ENCODE measurements at regions not wholly inside any gene's neighbourhood (a gene's known extent, or its start where the extent isn't known, plus 50 kb on each side); places are given as distances from the start of the nearest gene placed in this dataset.

DNA sequence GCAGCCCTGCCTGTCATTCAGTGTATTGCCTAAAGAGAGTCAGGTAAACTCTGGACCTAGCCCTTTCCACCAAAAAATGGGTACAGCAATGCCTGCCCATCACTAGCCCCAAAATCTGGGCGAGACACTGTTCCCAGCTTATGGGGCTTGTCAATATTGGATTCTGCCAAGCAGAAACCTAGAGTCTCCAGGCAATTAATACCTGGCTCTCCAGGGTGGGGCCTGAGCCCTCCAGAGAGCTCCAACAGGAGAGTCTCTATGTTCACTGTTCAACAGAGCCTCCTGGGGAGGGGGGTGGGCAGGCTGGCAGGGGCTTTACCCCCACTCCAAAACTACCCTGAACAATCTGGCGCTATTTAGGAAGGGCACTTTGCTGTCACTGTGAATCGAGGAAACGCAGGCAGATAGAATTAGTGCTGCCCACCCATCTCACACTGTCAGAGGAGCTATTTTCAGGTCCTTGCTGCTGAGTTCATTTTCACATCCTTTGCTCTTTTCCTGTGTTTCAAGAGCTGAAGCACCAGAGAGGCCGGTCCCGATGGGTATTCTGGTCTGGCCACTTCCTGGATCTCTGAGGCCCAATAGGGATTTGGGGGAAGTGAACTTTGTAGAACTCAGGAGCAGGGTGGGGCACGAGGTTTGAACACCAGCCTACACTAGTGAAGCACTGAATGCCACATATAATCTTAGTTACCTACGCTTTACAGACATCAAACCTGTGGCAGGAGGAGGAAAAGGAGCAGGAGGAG lies 121.8 kb downstream of the C5orf15 start:
- Histone ChIP-seq H3K27me3 (replicated peaks) (no peaks in the 10 kb centered on the region), H3K36me3 (replicated peaks) (no peaks in the 10 kb centered on the region), H3K4me3 (ENCODE audit: low read depth, low read length) (no peak overlapping the region), H3K27ac (no peak overlapping the region)
- in situ Hi-C loops (cut with HindIII; ENCODE audit: low pct_ligation_motif_present, low sequenced_read_pairs): no loop called here
- no peak for TF ChIP-seq CTCF (IDR thresholded peaks at IDR 0.05; ENCODE audit: low read depth, low read length, missing control alignments)
- no peak for DNase-seq

- Histone ChIP-seq H3K36me3 (replicated peaks) (no peaks in the 10 kb centered on the region), H3K4me3 (ENCODE audit: low read depth, low read length) (no peak overlapping the region), H3K27ac (no peak overlapping the region), H3K27me3 (replicated peaks) (no peaks in the 10 kb centered on the region)
- TF ChIP-seq CTCF (IDR thresholded peaks at IDR 0.05; ENCODE audit: low read depth, low read length, missing control alignments): no peak
- in situ Hi-C loops (cut with HindIII; ENCODE audit: low pct_ligation_motif_present, low sequenced_read_pairs): no loop called here
- no peak for DNase-seq
Measured at GRCh38 chr5:133845271-133845670, 123.2 kb downstream of the C5orf15 start.

DNA sequence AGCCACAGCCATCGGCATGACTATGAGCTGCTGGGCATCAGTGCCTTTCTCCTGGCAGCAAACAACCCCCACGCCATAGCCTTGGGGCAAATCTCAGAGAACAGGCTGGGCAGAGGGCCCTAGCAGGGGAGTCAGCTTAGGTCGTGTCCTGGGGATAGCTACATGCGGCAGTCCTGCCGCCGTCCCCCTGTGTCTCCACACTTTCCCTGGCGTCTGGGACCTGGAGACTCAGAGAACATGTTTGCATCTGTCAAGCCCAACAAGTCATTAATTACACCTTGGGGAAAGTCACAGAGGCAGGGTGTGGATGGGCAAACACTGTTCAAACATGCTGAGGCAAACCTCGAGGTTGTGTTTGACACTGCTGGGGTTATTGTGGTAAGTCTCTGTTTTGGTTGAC lies 123.6 kb downstream of the C5orf15 start:
- Histone ChIP-seq H3K36me3 (replicated peaks) (no peaks in the 10 kb centered on the region), H3K27me3 (replicated peaks) (peaks cover 3% of the 10 kb centered on the region), H3K4me3 (ENCODE audit: low read depth, low read length) (no peak overlapping the region), H3K27ac (no peak overlapping the region)
- in situ Hi-C loops (cut with HindIII; ENCODE audit: low pct_ligation_motif_present, low sequenced_read_pairs): no loop called here
- no peak for TF ChIP-seq CTCF (IDR thresholded peaks at IDR 0.05; ENCODE audit: low read depth, low read length, missing control alignments)
- DNase-seq: no peak

- no peak for TF ChIP-seq CTCF (IDR thresholded peaks at IDR 0.05; ENCODE audit: low read depth, low read length, missing control alignments)
- peaks cover 4% of the 10 kb centered on the region for H3K27me3 ChIP-seq (replicated peaks)
- no peak for DNase-seq
- no peak overlapping the region for H3K4me3 ChIP-seq (ENCODE audit: low read depth, low read length)
- H3K36me3 ChIP-seq (replicated peaks): no peaks in the 10 kb centered on the region
- in situ Hi-C loops (cut with HindIII; ENCODE audit: low pct_ligation_motif_present, low sequenced_read_pairs): no loop called here
- no peak overlapping the region for H3K27ac ChIP-seq
Measured at GRCh38 chr5:133843911-133844310, 124.5 kb downstream of the C5orf15 start.

DNA sequence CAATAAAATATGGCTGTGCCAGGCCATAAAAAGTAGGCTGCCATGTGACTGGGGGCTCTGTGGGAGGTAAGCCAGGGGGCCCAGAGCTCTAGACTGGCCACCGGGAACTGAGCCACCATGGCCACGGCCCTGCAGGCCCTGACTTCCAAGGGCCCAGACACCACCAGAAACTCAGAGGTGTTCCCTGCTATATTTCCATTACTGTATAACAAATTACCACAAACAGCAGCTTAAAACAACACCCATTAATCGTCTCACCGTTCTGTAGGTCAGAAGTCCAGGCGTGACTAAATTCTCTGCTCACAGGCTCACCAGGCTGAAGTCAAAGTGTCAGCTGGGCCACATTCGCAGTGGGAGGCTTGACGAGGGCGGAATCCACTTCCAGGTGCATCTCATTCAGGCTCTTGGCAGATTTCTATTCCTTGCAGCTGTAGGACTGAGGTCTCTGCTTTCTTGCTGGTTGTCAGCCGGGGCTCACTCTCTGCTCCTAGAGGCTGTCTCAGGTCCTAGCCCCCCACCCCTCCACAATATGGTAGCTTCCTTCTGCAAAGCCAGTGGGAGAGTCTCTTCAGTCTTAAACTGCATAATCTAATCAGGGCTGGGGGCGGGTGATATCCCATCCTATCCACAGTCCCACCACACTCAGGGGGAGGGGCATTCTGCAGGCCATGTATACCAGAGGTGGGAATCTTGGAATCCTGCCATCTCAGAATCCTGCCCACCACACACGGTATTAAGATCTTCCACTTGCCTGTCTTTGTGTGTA lies 125.4 kb downstream of the C5orf15 start:
- Histone ChIP-seq H3K4me3 (ENCODE audit: low read depth, low read length) (no peak overlapping the region), H3K27me3 (replicated peaks) (peaks cover 4% of the 10 kb centered on the region), H3K36me3 (replicated peaks) (no peaks in the 10 kb centered on the region), H3K27ac (no peak overlapping the region)
- DNase-seq: no peak
- in situ Hi-C loops (cut with HindIII; ENCODE audit: low pct_ligation_motif_present, low sequenced_read_pairs): no loop called here
- TF ChIP-seq CTCF (IDR thresholded peaks at IDR 0.05; ENCODE audit: low read depth, low read length, missing control alignments): no peak
